GM18909 (cell line): ENCODE measurements at regions not wholly inside any gene's neighbourhood (a gene's known extent, or its start where the extent isn't known, plus 50 kb on each side); places are given as distances from the start of the nearest gene placed in this dataset.

Source experiments
- ATAC-seq: cut with Tn5 transposase; IDR thresholded peaks from one replicate; pipeline ENCODE4 v1.9.1; 2021; ENCODE audit warnings: mild to moderate bottlenecking; ENCODE audit not compliant: unreplicated experiment, poor library complexity

GRCh38 chr3:157650172-157650571 lies 147.0 kb upstream of the VEPH1 start:
- no peak for ATAC-seq

GRCh38 chr3:157649511-157649910 lies 146.3 kb upstream of the VEPH1 start:
- ATAC-seq: no peak

GRCh38 chr3:157647820-157648219 lies 144.6 kb upstream of the VEPH1 start:
- no peak for ATAC-seq

GRCh38 chr3:157639756-157640426 lies 136.7 kb upstream of the VEPH1 start:
- ATAC-seq: no peak

GRCh38 chr3:157637866-157638265 lies 134.7 kb upstream of the VEPH1 start:
- no peak for ATAC-seq

GRCh38 chr3:157633241-157633640 lies 130.0 kb upstream of the VEPH1 start:
- no peak for ATAC-seq

GRCh38 chr3:157632075-157632474 lies 128.9 kb upstream of the VEPH1 start:
- ATAC-seq: no peak

- ATAC-seq: no peak
Observed at GRCh38 chr3:157631478-157631877, 128.3 kb upstream of the VEPH1 start.

GRCh38 chr3:157626817-157627216 lies 123.6 kb upstream of the VEPH1 start:
- no peak for ATAC-seq

- no peak for ATAC-seq
Observed at GRCh38 chr3:157624801-157625200, 121.6 kb upstream of the VEPH1 start.

- ATAC-seq: no peak
Observed at GRCh38 chr3:157618886-157619285, 115.7 kb upstream of the VEPH1 start.

GRCh38 chr3:157618075-157618760 lies 115.0 kb upstream of the VEPH1 start:
- ATAC-seq: peak; percentile 81

- ATAC-seq: no peak
Observed at GRCh38 chr3:157614896-157615295, 111.7 kb upstream of the VEPH1 start.

- no peak for ATAC-seq
Observed at GRCh38 chr3:157611536-157612076, 108.4 kb upstream of the VEPH1 start.

GRCh38 chr3:157610876-157611535 lies 107.8 kb upstream of the VEPH1 start:
- ATAC-seq: no peak

GRCh38 chr3:157607826-157608405 lies 104.7 kb upstream of the VEPH1 start:
- ATAC-seq: no peak

GRCh38 chr3:157606852-157607197 lies 103.6 kb upstream of the VEPH1 start:
- ATAC-seq: no peak

GRCh38 chr3:157606011-157606851 lies 103.0 kb upstream of the VEPH1 start:
- peak; percentile 97 for ATAC-seq

GRCh38 chr3:157605356-157605755 lies 102.1 kb upstream of the VEPH1 start:
- ATAC-seq: no peak

- no peak for ATAC-seq
Observed at GRCh38 chr3:157602424-157602823, 99.2 kb upstream of the VEPH1 start.
